ENCODE measurements at regions not wholly inside any gene's neighbourhood (a gene's known extent, or its start where the extent isn't known, plus 50 kb on each side); places are given as distances from the start of the nearest gene placed in this dataset.

GRCh38 chr9:135315572-135315971 is 164.0 kb upstream of the PPP1R26 start:
- Histone ChIP-seq H3K27ac (replicated peaks) (no peak overlapping the region), H3K4me3 (replicated peaks; ENCODE audit: insufficient read depth, low read length) (no peak overlapping the region), H3K27me3 (ENCODE audit: insufficient read depth, poor library complexity, severe bottlenecking) (peaks cover 2% of the 10 kb centered on the region)
- DNase-seq (ENCODE audit: low read depth in 1 of 2, low spot score in 1 of 2) = no peak
- no peak for TF ChIP-seq CTCF (IDR thresholded peaks at IDR 0.05; ENCODE audit: insufficient read depth, low read length)
- no peak for TF ChIP-seq SPI1 (IDR thresholded peaks at IDR 0.05; ENCODE audit: borderline replicate concordance, low read depth)

GRCh38 chr9:135320331-135320730 is 159.3 kb upstream of the PPP1R26 start:
- DNase-seq (ENCODE audit: low read depth in 1 of 2, low spot score in 1 of 2) = no peak
- TF ChIP-seq SPI1 (IDR thresholded peaks at IDR 0.05; ENCODE audit: borderline replicate concordance, low read depth) (no peak), GABPA (IDR thresholded peaks at IDR 0.05; ENCODE audit: low read depth) (no peak)
- Histone ChIP-seq H3K4me3 (replicated peaks; ENCODE audit: insufficient read depth, low read length) (no peak overlapping the region), H3K27ac (replicated peaks) (no peak overlapping the region), H3K27me3 (ENCODE audit: insufficient read depth, poor library complexity, severe bottlenecking) (peaks cover 2% of the 10 kb centered on the region)

GRCh38 chr9:135320943-135321342 is 158.6 kb upstream of the PPP1R26 start:
- Histone ChIP-seq H3K4me3 (replicated peaks; ENCODE audit: insufficient read depth, low read length) (no peak overlapping the region), H3K27ac (replicated peaks) (no peak overlapping the region), H3K27me3 (ENCODE audit: insufficient read depth, poor library complexity, severe bottlenecking) (peaks cover 2% of the 10 kb centered on the region)
- TF ChIP-seq REST (IDR thresholded peaks at IDR 0.05; ENCODE audit: insufficient replicate concordance, low read depth) (no peak), SPI1 (IDR thresholded peaks at IDR 0.05; ENCODE audit: borderline replicate concordance, low read depth) (no peak), CTCF (IDR thresholded peaks at IDR 0.05; ENCODE audit: insufficient read depth, low read length) (no peak)
- no peak for DNase-seq (ENCODE audit: low read depth in 1 of 2, low spot score in 1 of 2)

GRCh38 chr9:135321580-135321979 is 158.0 kb upstream of the PPP1R26 start:
- TF ChIP-seq POLR2AphosphoS5 (IDR thresholded peaks at IDR 0.05; ENCODE audit: low read depth) = no peak
- TF ChIP-seq REST (IDR thresholded peaks at IDR 0.05; ENCODE audit: insufficient replicate concordance, low read depth) = no peak
- no peak for TF ChIP-seq GABPA (IDR thresholded peaks at IDR 0.05; ENCODE audit: low read depth)
- no peak for TF ChIP-seq CTCF (IDR thresholded peaks at IDR 0.05; ENCODE audit: insufficient read depth, low read length)
- TF ChIP-seq SPI1 (IDR thresholded peaks at IDR 0.05; ENCODE audit: borderline replicate concordance, low read depth) = no peak
- Histone ChIP-seq H3K27ac (replicated peaks) (no peak overlapping the region), H3K27me3 (ENCODE audit: insufficient read depth, poor library complexity, severe bottlenecking) (peaks cover 2% of the 10 kb centered on the region), H3K4me3 (replicated peaks; ENCODE audit: insufficient read depth, low read length) (no peak overlapping the region)
- DNase-seq (ENCODE audit: low read depth in 1 of 2, low spot score in 1 of 2) = no peak
